ENCODE measurements at regions not wholly inside any gene's neighbourhood (a gene's known extent, or its start where the extent isn't known, plus 50 kb on each side); places are given as distances from the start of the nearest gene placed in this dataset.

DNA sequence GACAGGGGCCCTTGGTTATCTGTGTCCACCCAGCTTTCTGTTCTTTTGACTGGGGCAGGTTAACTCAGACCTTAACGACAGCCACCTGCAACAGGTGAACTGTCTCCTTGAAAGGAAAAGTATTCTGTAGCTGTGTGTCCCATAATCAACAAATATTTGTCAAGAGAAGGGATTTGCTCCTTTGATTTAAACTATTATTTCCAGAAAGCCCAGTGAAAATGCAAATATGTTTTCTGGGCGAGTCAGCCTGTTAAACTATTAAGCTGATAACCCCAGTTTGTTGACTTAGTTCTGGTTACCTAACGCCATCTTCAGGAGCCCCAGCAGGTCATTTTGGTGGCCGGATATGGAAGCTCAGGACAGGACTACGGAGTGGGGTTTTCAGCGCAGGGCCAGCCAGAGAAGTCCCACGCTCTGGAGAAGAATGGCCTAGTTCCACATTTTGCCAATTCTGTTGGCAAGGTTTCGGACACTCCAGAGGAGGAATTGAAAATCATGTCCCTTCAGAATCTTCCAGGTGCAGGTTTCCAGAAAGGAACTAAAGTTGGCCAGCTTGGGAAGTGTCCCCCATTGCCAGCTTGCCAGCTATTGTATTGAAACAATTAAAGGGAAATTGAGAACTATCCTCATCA lies 54.5 kb downstream of the ADRA2A start:
- FAIRE-seq (no peak), DNase-seq (ENCODE audit: low spot score in 2 of 2) (no peak)

DNA sequence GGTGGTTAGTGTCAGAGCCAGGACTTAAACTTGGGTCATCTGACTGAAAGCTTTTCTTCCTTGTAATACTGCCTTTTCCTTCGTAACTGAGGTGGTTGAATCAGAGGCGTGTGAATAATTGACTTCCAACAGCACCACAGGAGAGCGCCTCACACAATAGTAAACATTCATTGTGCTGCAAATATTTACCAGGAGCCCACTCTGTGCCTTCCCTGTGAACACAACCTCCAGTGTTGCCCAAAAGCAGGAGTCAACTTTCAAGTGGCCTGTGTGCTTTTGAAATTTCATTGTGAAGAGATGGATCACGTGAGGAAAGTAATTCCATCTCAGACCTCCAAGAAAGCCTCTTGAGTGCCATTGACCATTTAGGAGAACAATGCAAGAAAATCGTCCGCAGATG lies 60.2 kb downstream of the ADRA2A start:
- FAIRE-seq (no peak), DNase-seq (ENCODE audit: low spot score in 2 of 2) (no peak)

DNA sequence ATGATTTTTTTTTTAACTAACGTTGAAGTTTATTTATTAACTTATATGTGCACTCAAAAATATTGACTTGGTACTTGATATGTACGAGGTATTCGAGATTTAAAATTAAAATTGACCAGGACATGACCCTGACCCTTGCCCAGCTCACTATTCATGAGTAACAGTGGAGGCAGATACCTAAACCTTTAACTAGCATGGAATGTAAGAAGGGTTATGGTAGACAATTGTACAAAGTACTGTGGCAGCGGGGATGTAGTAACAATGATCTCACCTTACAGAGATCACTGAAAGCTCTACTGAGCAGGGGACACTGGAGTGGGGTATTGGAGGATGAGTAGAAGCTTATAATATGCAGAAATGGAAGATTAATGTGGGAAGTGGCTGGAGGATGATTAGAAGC lies 60.8 kb downstream of the ADRA2A start:
- FAIRE-seq, result no peak
- DNase-seq (ENCODE audit: low spot score in 2 of 2), result no peak

DNA sequence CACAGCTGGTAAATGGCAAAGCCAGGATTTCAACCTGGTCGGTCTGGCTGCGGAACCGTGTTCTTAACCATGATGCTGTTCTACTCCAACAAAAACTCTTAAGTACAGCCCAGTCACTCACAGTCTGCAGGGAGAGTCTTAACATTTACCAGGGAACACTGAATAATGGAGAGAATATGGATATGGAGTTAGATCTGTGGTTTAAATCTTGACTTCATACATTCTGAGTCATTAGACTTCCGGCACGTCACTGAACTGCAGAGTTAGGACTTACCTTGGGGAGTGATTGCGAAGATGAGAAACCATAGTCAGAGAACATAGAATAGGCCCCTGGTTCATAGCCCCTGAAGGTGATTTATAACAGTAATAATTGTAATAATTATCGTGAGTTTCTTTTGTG lies 61.7 kb downstream of the ADRA2A start:
- DNase-seq (ENCODE audit: low spot score in 2 of 2) (no peak), FAIRE-seq (no peak)

DNA sequence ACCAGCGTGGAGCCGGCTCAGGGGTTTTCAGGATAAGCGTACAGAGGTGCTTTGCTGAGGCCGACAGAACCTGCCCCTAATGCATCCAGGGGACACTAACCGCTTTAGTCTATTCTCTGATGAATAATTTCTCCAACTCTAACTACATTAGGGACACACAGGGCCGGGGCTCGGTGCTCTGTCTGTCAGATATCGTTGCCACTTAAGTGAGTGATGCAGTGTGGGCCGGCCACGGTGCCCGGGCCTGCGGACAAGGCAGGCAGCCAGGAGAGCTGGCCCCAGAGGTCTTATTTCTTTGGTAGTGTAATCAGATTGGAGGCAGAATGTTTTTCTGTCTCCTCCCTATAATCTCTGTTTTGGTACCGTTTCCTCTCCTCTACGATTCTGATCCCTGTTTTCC lies 62.7 kb downstream of the ADRA2A start:
- DNase-seq (ENCODE audit: low spot score in 2 of 2) (no peak), FAIRE-seq (no peak)

DNA sequence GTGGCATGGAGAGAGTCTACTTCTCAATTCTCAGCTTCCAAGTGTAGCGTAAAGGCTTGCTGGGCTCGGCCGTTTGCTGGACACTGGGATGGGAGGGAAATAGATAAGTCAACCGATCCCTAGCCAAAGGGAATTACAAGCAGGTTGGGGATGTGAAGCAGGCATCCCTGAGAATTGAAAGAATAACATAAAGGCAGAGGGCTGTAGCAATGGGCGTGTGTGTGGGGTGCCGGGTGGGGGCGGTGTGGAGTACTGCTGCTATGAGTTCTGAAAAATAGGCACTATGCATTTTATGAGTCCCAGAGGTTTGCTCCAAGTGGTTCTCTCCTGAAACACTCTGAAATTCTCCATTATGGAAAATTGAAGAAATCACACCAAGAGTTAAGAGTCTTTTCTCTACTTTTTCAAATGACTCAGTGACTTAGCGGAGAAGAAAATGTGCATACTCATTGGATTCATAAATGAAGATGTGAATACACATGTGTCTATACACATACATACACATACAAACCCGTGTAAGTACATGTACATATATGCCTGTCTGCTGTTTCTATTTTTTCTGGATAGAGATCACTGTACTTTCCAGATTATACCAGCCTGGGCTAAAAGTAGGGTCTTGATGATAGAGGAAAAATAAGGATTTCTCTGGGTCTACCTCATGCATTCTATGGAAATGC lies 65.4 kb downstream of the ADRA2A start:
- no peak for DNase-seq (ENCODE audit: low spot score in 2 of 2)
- no peak for FAIRE-seq

DNA sequence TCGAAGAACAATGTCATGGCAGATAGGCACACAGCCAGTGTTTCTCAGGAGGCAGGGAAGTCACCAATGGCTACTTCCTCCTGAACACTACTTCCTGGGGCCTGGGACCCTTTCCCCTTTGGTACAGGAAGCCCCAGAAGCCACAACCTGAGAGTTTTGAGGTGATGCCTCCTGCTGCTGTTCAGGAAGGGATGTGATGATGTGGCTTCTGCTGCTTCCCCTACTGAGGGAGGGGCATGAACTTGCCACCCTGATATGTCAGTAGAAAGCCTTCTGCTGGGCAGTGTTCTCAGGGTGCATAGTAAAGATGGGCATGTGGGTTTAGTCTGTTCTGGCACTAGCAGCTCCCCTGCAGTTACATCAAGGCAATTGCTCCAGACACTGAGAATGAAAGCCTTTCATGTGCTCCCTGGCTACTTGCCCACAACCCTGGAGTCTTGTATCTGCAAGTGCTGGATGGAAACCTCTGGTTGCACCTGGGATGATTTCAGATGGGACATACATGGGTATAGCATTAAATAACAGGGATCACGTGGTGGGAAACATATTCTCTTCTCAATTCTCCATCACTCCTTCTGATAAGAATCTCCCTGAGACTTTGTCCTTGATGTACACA lies 69.3 kb downstream of the ADRA2A start:
- DNase-seq (ENCODE audit: low spot score in 2 of 2) (no peak), FAIRE-seq (no peak)

DNA sequence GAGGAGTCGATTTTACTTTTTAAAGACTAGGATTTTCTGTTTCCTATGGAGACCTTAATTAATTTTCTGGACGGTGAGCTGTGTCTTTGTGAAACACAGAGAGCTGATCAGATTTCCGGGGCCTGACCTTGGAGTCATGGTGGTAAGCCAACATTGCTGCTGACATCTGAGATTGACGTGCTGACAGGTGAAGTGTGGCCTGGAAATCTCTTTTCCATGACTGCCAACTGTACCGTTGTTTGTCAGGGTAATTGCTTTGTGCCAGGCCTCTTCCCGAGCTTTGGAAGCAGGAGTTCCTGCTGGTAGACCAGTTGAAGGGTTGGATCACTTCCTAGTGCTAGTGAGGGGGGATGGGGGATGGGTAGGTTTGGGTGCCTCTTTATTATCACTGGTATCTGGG lies 71.2 kb downstream of the ADRA2A start:
- DNase-seq (ENCODE audit: low spot score in 2 of 2) (no peak), FAIRE-seq (no peak)

DNA sequence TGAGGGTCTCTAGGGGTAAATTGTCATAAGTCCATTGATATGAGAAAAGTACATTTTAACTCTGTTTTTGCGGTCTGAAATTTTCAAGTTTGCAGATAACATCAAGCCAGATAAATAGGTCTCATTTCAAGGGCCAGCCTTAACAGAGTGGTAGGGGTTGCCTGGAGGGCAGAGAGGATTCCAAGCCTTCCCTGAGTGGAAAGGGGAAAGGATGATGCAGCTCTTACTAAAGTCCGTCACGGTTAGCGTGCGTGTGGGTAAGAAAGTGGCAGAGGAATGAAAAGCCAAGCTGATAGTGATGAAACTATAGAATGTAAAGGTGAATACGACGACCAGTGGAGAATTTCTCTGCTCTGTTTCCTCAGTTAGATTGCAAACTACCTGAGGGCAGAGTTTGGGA lies 71.6 kb downstream of the ADRA2A start:
- no peak for FAIRE-seq
- no peak for DNase-seq (ENCODE audit: low spot score in 2 of 2)

DNA sequence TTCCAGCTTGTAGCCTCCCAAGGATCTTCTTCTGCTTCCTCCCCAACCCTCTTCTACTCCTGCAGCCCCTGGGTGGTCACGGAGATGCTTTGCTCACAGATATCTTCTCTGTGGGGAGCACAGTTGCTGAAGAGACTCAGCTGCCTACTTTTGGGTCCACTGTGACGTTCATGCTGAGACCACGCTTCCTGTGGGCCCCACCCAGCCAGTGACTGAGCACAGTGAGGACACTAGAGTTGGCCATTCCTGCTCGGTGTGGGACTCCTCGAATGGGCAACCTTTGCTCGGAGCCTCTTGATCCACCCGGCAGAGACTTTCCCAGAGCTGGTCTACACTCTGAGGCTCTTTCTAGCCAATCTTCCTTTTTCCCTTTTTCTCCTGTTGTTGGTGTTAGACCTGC lies 73.9 kb downstream of the ADRA2A start:
- FAIRE-seq (no peak), DNase-seq (ENCODE audit: low spot score in 2 of 2) (no peak)

DNA sequence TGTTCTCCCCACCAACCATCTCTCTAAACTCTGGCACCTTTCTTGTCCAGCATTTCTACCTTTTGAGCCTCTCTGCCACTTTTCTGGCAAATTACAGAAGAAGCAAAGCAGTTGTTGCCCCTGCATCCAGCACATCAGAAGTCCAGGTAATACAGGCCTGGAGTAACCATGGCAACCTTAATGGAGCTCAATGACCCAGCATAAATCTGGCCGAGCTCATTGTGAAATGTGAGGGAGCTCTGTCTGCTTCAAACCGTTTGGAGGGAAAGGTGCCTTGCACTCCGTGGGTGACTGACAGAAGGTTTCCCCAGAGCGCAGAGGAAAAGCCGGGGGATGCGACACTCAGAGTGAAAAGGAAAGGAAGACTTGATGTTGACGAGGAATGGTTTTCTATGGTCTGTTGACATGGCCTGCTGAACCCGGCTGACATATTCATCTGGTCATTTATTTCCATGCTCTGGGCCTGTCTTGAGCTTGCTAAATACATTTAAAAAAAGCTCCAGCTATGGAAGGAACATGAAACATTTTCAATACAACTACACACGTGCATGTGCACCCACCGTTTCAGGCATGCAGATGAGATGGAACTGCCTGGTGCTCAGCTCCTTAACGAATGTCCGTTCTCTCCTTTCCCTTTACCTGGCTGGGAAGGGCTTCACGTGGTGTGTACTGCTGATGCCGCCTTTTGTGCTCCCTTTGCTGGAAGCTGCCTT lies 74.9 kb downstream of the ADRA2A start:
- no peak for DNase-seq (ENCODE audit: low spot score in 2 of 2)

DNA sequence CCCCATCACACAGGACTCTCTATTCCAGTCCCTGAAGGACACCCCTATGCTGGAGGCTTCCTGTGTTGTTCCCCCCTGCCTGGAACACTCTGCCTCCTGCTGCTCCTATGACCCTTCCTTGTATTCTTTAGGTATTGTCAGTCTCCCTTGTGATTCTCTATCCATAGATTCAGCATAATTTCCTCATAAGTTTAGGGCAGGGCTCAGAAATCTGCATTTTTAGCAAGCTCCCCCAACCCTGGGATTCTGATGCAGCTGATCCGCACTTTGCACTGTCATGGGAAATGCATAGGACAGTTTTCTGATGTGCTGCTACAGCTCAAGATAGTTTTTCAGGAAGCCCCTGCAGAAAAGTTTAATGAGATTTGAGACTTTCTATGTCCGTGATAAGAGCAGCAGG lies 79.9 kb downstream of the ADRA2A start:
- FAIRE-seq, result no peak

More for the DNA sequence above, 74.9 kb downstream of the ADRA2A start:
- FAIRE-seq, result no peak

DNA sequence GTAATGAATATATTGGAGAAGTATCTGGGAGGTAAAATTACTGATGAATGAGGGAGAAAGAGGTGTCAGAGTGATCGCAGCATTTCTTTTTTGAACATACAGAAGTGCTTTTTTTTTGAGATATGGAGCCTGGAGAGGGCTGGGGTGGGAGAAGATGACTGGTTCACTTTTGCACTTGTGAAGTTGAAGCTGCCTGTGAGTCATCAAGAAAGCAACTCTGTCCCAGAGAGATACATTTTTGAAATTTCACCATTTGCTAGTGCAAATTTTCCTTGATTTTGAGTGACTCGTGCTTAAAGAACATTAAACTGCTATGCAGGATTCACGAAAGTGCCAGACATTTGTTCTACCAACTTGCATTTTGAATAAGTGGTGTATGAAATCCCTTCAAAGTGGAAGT lies 81.8 kb downstream of the ADRA2A start:
- no peak for DNase-seq (ENCODE audit: low spot score in 2 of 2)

More for the DNA sequence above, 79.9 kb downstream of the ADRA2A start:
- no peak for DNase-seq (ENCODE audit: low spot score in 2 of 2)

DNA sequence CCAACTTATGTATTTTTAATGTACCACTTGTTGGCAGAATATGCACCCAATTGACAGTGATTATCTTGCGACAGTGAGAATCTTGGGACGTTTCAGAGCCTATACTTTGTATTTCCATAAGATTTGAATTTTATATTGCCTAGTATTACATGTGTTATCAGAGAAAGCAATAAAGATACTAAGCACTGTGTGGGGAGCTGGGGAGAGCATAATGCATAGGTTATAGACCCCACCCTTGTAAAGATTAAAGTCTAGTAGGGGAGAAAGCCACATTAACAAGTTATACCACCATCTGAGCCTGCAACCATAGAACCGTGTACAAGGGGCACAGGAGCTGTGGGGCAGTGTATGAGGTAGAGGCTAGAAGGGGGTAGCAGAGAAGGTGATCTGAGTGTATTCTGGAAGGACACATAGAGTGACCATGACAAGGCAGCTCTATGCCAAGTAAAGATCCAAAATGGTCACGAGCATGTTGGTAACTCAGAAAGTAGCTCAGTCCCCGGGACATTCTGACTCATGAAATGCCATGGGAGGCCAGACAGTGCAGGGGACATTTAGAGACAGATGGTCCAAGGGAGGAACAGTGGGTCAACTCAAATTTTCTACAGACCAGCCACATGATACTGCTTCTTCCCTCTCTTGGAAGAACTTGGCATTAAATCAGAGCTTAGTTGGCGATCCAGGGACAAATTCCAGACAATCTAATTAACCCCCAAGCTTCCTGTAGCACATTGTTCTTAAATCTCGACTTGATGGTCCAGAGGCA lies 84.5 kb downstream of the ADRA2A start:
- no peak for FAIRE-seq

More for the DNA sequence above, 81.8 kb downstream of the ADRA2A start:
- no peak for FAIRE-seq

DNA sequence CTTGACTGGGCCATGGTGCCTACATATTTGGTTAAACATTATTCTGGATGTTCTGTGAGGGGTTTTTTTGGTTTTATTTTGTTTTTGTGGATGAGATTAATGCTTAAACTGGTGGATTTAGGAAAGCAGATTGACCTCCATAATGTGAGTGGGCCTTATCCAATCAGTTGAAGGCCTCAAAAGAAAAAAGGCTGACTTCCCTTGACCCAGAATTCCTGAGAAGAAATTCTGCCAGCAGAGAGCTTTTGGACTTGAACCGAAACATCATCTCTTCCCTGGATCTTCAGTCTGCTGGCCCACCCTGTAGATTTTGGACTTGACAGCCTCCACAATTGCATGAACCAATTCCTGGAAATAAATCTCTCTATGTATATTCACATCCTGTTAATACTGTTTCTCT lies 94.4 kb downstream of the ADRA2A start:
- no peak for FAIRE-seq
- no peak for DNase-seq (ENCODE audit: low spot score in 2 of 2)

More for the DNA sequence above, 84.5 kb downstream of the ADRA2A start:
- no peak for DNase-seq (ENCODE audit: low spot score in 2 of 2)

DNA sequence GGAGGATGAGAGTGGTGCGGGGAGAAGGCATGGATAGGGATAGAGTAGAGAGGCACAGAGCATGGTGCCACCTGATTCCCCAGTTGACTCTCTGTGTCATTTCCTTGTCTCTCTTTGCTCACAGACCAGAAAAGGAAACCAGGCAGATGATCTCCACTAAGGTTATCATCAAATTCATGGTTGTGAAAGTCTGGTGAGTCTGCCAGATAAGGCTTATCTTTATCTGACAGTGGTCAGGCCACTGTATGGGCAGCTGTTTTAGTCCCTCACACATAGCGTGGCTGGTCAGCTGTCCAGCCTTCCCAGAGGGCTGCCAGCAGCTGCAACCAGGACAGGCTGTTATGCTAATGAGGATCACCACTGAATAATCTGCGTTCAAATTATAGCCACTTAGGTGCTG lies 99.0 kb downstream of the ADRA2A start:
- no peak for DNase-seq (ENCODE audit: low spot score in 2 of 2)
- FAIRE-seq, result no peak

DNA sequence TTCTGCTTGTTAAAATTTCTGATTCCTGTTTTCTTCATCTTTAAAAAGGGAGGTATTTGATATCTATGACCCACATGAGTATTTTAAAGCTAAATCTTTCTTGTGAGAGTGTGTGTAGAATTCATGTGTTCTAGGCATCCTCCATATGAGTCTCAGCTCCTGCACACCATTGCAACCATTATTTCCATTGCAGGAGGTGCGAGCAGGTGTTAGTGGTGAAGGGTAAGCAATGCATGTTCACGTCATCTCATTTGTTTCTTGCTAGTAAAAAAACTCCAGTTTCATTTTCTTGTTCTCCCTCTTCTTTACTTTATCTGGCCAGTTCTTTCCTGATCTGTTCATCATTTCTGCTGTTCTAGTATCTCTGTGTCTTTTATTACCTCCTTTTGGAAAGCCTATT lies 100.5 kb downstream of the ADRA2A start:
- DNase-seq (ENCODE audit: low spot score in 2 of 2) (no peak), FAIRE-seq (no peak)

DNA sequence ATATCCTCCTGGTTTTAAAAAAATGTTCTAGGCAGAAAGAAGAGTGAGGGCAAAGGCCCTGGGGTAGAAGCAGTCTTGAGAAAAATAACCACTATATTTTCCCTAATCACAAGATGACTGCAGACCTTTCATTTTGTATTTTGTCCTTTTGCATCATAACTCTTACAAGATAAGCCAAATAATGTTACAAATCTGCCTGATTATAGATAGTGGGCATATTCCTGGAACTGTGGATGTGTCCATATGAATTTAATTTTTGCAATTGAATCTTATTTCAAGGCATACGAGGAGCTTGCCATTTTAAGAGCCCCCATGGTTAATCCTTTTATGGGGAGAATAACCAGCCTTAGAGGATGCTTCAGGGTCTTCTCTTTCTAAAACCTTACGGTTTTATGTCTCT lies 102.7 kb downstream of the ADRA2A start:
- DNase-seq (ENCODE audit: low spot score in 2 of 2) (no peak), FAIRE-seq (no peak)

DNA sequence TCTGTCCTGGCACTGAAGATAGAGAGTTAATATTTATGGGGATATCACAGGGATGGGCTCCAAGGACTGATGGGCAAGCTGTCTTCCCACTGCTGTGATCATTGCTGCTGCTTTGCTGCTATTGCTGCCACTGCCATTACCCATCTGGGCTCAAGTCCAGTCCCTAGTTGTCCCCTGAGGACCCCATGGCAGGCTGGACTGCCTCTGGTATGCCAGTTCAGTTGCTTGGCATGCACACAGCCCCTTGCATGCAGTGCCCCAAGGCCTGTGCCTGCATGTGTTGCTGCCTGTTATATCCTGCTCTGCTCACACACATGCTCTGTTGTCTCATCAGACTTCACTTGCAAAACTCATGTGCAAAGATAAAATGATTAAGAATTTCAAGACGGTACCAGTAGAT lies 109.5 kb downstream of the ADRA2A start:
- no peak for DNase-seq (ENCODE audit: low spot score in 2 of 2)
- no peak for FAIRE-seq

DNA sequence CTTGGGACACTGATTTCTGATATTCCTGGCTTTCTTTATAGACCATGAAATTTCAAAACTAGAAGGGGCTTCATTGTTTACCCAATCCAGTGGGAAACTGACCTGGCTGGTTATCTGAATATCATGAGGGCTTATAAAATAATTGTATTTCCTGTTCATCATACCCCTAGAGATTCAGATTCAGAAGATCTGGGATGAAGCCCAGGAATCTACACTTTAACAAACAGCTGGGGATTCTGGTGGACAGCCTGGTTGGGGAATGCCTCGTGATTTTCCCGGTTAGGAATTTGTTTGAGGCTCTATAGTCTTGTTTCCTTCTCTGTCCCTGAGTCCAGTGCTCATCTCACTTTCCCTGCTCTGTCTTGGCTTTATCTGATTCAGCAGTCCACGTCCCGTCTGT lies 110.3 kb downstream of the ADRA2A start:
- no peak for DNase-seq (ENCODE audit: low spot score in 2 of 2)
- no peak for FAIRE-seq

DNA sequence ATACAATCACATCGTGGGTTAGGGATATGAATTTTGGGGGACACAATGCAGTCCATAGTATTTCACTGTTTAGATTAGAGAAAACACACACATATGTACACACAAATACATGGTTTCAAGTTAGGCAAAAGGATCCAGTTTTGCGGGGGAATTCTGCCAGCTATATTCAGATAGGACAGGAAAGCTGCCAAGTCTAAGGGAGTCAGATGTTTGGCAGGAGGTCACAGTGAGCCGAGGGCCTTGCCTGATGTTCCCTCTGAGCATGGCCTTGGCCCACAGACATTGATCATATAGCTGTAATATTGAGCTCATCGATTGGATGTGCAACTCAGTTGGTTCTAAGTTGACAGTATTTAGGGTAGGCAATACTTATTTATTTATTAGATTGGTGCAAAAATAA lies 122.8 kb downstream of the ADRA2A start:
- no peak for FAIRE-seq
- no peak for DNase-seq (ENCODE audit: low spot score in 2 of 2)

All from frontal cortex (tissue), 3 donors.